C4-2B (cell line): ENCODE measurements at regions not wholly inside any gene's neighbourhood (a gene's known extent, or its start where the extent isn't known, plus 50 kb on each side); places are given as distances from the start of the nearest gene placed in this dataset.

Experiments used
- H3K27ac ChIP-seq: fragments of 450-650 bp; 2 replicates; pipeline ENCODE4 v1.5.1; 2017
- CTCF ChIP-seq: fragments of 450-650 bp; conservative IDR thresholded peaks from 2 replicates; pipeline ENCODE4 v1.5.1; 2017; ENCODE audit warnings: mild to moderate bottlenecking
- ZFX ChIP-seq: fragments of 450-650 bp; IDR thresholded peaks from 2 replicates; pipeline ENCODE4 v1.6.1; 2017

GRCh38 chr19:31102674-31103073 is 246.6 kb downstream of the TSHZ3 start:
- H3K27ac ChIP-seq = no peak overlapping the region
- TF ChIP-seq ZFX (no peak), CTCF (no peak)

- no peak overlapping the region for H3K27ac ChIP-seq
- TF ChIP-seq ZFX = no peak
- TF ChIP-seq CTCF = no peak
These were observed 248.3 kb downstream of the TSHZ3 start for GRCh38 chr19:31100981-31101380.

- no peak for TF ChIP-seq CTCF
- no peak for TF ChIP-seq ZFX
- H3K27ac ChIP-seq = no peak overlapping the region
These were observed 249.0 kb downstream of the TSHZ3 start for GRCh38 chr19:31100206-31100590.

GRCh38 chr19:31099515-31100205 is 249.6 kb downstream of the TSHZ3 start:
- TF ChIP-seq CTCF (no peak), ZFX (no peak)
- no peak overlapping the region for H3K27ac ChIP-seq

- no peak for TF ChIP-seq ZFX
- H3K27ac ChIP-seq = no peak overlapping the region
These were observed 250.4 kb downstream of the TSHZ3 start for GRCh38 chr19:31098836-31099235.

GRCh38 chr19:31096935-31097545 is 252.2 kb downstream of the TSHZ3 start:
- H3K27ac ChIP-seq = no peak overlapping the region
- no peak for TF ChIP-seq CTCF
- TF ChIP-seq ZFX = no peak

- no peak overlapping the region for H3K27ac ChIP-seq
- TF ChIP-seq ZFX (no peak), CTCF (no peak)
These were observed 253.0 kb downstream of the TSHZ3 start for GRCh38 chr19:31096062-31096830.
